Peyer's patch (tissue), 4 donors: ENCODE measurements at regions not wholly inside any gene's neighbourhood (a gene's known extent, or its start where the extent isn't known, plus 50 kb on each side); places are given as distances from the start of the nearest gene placed in this dataset.

Source experiments
- CTCF ChIP-seq, 6 experiments: fragments of 450-650 bp in 4 of 6; fragments of 200-600 bp in 2 of 6; sonication (generic) in 1 of 6; IDR thresholded peaks; one replicate each; pipeline ENCODE4 v1.5.1; 2017 to 2019; ENCODE audit warnings: antibody characterized with exemption in 6 of 6, mild to moderate bottlenecking in 3 of 6, moderate library complexity in 1 of 6
- POLR2A ChIP-seq, 2 donors: fragments of 450-650 bp; IDR thresholded peaks; one replicate each; pipeline ENCODE4 v1.5.1; 2017; ENCODE audit warnings: antibody characterized with exemption in 2 of 2, mild to moderate bottlenecking in 2 of 2, moderate library complexity in 2 of 2

DNA sequence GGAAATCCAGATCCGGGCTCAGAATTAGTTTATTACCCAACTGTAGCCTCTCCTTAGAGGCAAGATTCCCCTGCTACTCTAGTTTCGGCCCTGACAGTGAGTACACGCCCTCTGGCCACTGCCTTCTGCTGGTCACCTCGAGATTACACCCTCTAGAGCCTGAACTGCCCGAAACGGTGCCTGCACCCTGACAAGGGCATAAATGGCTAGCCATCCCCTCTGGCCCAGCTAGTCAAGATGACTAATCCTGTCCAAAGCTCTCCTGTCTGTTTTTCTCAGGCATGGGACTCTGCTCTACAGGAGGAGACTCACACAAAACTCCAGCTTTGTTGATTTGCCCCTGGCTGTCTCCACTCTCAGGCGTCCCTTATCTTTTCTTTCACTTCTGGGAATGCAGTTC lies 150.5 kb upstream of the UBE2E2 start:
- TF ChIP-seq CTCF (IDR thresholded peaks at IDR 0.05) (no peak), POLR2A (IDR thresholded peaks at IDR 0.05) (no peak)
